Thymus (tissue), 11 donors: ENCODE measurements at regions not wholly inside any gene's neighbourhood (a gene's known extent, or its start where the extent isn't known, plus 50 kb on each side); places are given as distances from the start of the nearest gene placed in this dataset.

Experiments
- DNase-seq, 9 donors: peaks; one replicate each; pipeline ENCODE4 v3.0.0-alpha.2; 2013; ENCODE audit warnings: low spot score in 9 of 9, low read depth in 6 of 9, missing footprints in 1 of 9
- H3K27ac ChIP-seq, 2 donors: one replicate each; pipeline ENCODE4 v1.5.1; 2013; ENCODE audit warnings: control low read depth in 1 of 2, low read depth in 1 of 2, low read length in 1 of 2, mild to moderate bottlenecking in 1 of 2, moderate library complexity in 1 of 2
- H3K27me3 ChIP-seq, 2 donors: one replicate each; pipeline ENCODE4 v1.5.1; 2013; ENCODE audit warnings: low read length in 1 of 2; ENCODE audit not compliant: control insufficient read depth in 2 of 2, insufficient read depth in 1 of 2
- H3K36me3 ChIP-seq, 2 donors: one replicate each; pipeline ENCODE4 v1.5.1; 2013; ENCODE audit warnings: low read length in 1 of 2, mild to moderate bottlenecking in 1 of 2, moderate library complexity in 1 of 2; ENCODE audit not compliant: control insufficient read depth in 2 of 2, insufficient read depth in 2 of 2
- H3K4me1 ChIP-seq, 2 donors: one replicate each; pipeline ENCODE4 v1.5.1; 2013; ENCODE audit warnings: low read length in 2 of 2; ENCODE audit not compliant: control insufficient read depth in 2 of 2, insufficient read depth in 2 of 2
- H3K4me3 ChIP-seq, 2 donors: one replicate each; pipeline ENCODE4 v1.5.1; 2013; ENCODE audit warnings: low read length in 2 of 2, control low read depth in 1 of 2, mild to moderate bottlenecking in 1 of 2
- H3K9me3 ChIP-seq, 2 donors: one replicate each; pipeline ENCODE4 v1.5.1; 2013; ENCODE audit warnings: low read length in 1 of 2, mild to moderate bottlenecking in 1 of 2; ENCODE audit not compliant: control insufficient read depth in 2 of 2, insufficient read depth in 1 of 2
- WGBS: extraction: QIAGEN DNeasy Blood & Tissue Kit; methylation state at CpG from one replicate; pipeline ENCODE4 v1.1.7; 2013; 5-methylcytosine and 5-hydroxymethylcytosine counted together
- donor health status: healthy.

GRCh38 chr7:115678086-115678982, 352.2 kb downstream of the TFEC start:
- Histone ChIP-seq H3K4me1 (no peaks in the 10 kb centered on the region), H3K36me3 (no peaks in the 10 kb centered on the region), H3K9me3 (no peaks in the 10 kb centered on the region), H3K27ac (no peak overlapping the region), H3K4me3 (no peak overlapping the region), H3K27me3 (no peaks in the 10 kb centered on the region)
- 91% methylated on average over 12 of the region's 12 CpGs for WGBS
- no peak for DNase-seq

- Histone ChIP-seq H3K36me3 (no peaks in the 10 kb centered on the region), H3K4me1 (no peaks in the 10 kb centered on the region), H3K27me3 (no peaks in the 10 kb centered on the region), H3K9me3 (no peaks in the 10 kb centered on the region), H3K27ac (no peak overlapping the region), H3K4me3 (no peak overlapping the region)
- no peak for DNase-seq
- 87% methylated on average over 3 of the region's 3 CpGs for WGBS
Measured at GRCh38 chr7:115676707-115677106, 353.9 kb downstream of the TFEC start.

- Histone ChIP-seq H3K9me3 (no peaks in the 10 kb centered on the region), H3K4me1 (no peaks in the 10 kb centered on the region), H3K36me3 (no peaks in the 10 kb centered on the region), H3K27ac (no peak overlapping the region), H3K27me3 (no peaks in the 10 kb centered on the region), H3K4me3 (no peak overlapping the region)
- DNase-seq: no peak
- 87% methylated on average over 10 of the region's 10 CpGs for WGBS
Measured at GRCh38 chr7:115676080-115676479, 354.5 kb downstream of the TFEC start.

GRCh38 chr7:115674467-115675024, 356.0 kb downstream of the TFEC start:
- H3K4me3 ChIP-seq: no peak overlapping the region
- H3K4me1 ChIP-seq: no peaks in the 10 kb centered on the region
- 89% methylated on average over 3 of the region's 3 CpGs for WGBS
- no peaks in the 10 kb centered on the region for H3K9me3 ChIP-seq
- DNase-seq: no peak
- no peak overlapping the region for H3K27ac ChIP-seq
- H3K36me3 ChIP-seq: no peaks in the 10 kb centered on the region
- H3K27me3 ChIP-seq: no peaks in the 10 kb centered on the region

GRCh38 chr7:115672024-115672423, 358.5 kb downstream of the TFEC start:
- Histone ChIP-seq H3K4me1 (no peaks in the 10 kb centered on the region), H3K36me3 (no peaks in the 10 kb centered on the region), H3K27me3 (no peaks in the 10 kb centered on the region), H3K4me3 (no peak overlapping the region), H3K27ac (no peak overlapping the region), H3K9me3 (no peaks in the 10 kb centered on the region)
- DNase-seq: no peak
- WGBS: 90% methylated on average over 1 of the region's 1 CpG

GRCh38 chr7:115662676-115663075, 367.9 kb downstream of the TFEC start:
- Histone ChIP-seq H3K27me3 (no peaks in the 10 kb centered on the region), H3K9me3 (no peaks in the 10 kb centered on the region), H3K4me3 (no peak overlapping the region), H3K36me3 (no peaks in the 10 kb centered on the region), H3K4me1 (no peaks in the 10 kb centered on the region), H3K27ac (no peak overlapping the region)
- no peak for DNase-seq

- no peak for DNase-seq
- H3K36me3 ChIP-seq: no peaks in the 10 kb centered on the region
- H3K4me3 ChIP-seq: no peak overlapping the region
- H3K9me3 ChIP-seq: no peaks in the 10 kb centered on the region
- no peak overlapping the region for H3K27ac ChIP-seq
- WGBS: 90% methylated on average over 2 of the region's 2 CpGs
- no peaks in the 10 kb centered on the region for H3K27me3 ChIP-seq
- H3K4me1 ChIP-seq: no peaks in the 10 kb centered on the region
Measured at GRCh38 chr7:115662120-115662519, 368.4 kb downstream of the TFEC start.

GRCh38 chr7:115658223-115658622, 372.3 kb downstream of the TFEC start:
- Histone ChIP-seq H3K27me3 (no peaks in the 10 kb centered on the region), H3K4me1 (no peaks in the 10 kb centered on the region), H3K36me3 (no peaks in the 10 kb centered on the region), H3K4me3 (no peak overlapping the region), H3K9me3 (no peaks in the 10 kb centered on the region), H3K27ac (no peak overlapping the region)
- DNase-seq: no peak
- 78% methylated on average over 3 of the region's 3 CpGs for WGBS

GRCh38 chr7:115654384-115655214, 376.0 kb downstream of the TFEC start:
- no peak overlapping the region for H3K27ac ChIP-seq
- H3K36me3 ChIP-seq: no peaks in the 10 kb centered on the region
- no peaks in the 10 kb centered on the region for H3K27me3 ChIP-seq
- H3K4me3 ChIP-seq: no peak overlapping the region
- no peaks in the 10 kb centered on the region for H3K9me3 ChIP-seq
- H3K4me1 ChIP-seq: no peaks in the 10 kb centered on the region
- WGBS: 96% methylated on average over 2 of the region's 2 CpGs
- DNase-seq: no peak
